OCI-LY1 (cell line): ENCODE measurements at regions not wholly inside any gene's neighbourhood (a gene's known extent, or its start where the extent isn't known, plus 50 kb on each side); places are given as distances from the start of the nearest gene placed in this dataset.

Experiments
- H2AFZ ChIP-seq: fragments of 200-600 bp; sonication (generic), shearing (Covaris generic); 2 replicates; pipeline ENCODE4 v1.6.0; 2014; ENCODE audit warnings: antibody characterized with exemption, mild to moderate bottlenecking, low read length
- H3F3A ChIP-seq: fragments of 200-600 bp; sonication (generic), shearing (Covaris generic); 2 replicates; pipeline ENCODE4 v1.6.0; 2014; ENCODE audit warnings: mild to moderate bottlenecking, antibody characterized with exemption, low read length, moderate library complexity; ENCODE audit not compliant: insufficient read depth
- H3K27ac ChIP-seq: fragments of 200-600 bp; sonication (generic); 2 replicates; pipeline ENCODE4 v1.5.1; 2014; ENCODE audit warnings: low read length, mixed run types, mild to moderate bottlenecking, low read depth; ENCODE audit not compliant: poor library complexity, severe bottlenecking
- H3K27me3 ChIP-seq: fragments of 200-600 bp; sonication (generic); 2 replicates; pipeline ENCODE4 v1.6.0; 2014; ENCODE audit warnings: antibody characterized with exemption, mild to moderate bottlenecking, low read length, moderate library complexity; ENCODE audit not compliant: insufficient read depth
- H3K36me3 ChIP-seq: fragments of 200-600 bp; sonication (generic); 2 replicates; pipeline ENCODE4 v1.6.1; 2014; ENCODE audit warnings: mild to moderate bottlenecking, antibody characterized with exemption, low read length, moderate library complexity, mixed read lengths; ENCODE audit not compliant: insufficient read depth
- H3K4me1 ChIP-seq: fragments of 200-600 bp; sonication (generic); 2 replicates; pipeline ENCODE4 v1.5.1; 2014; ENCODE audit warnings: mild to moderate bottlenecking, low read length, moderate library complexity; ENCODE audit not compliant: insufficient read depth, severe bottlenecking
- H3K4me2 ChIP-seq: fragments of 200-600 bp; sonication (generic), shearing (Covaris generic); 2 replicates; pipeline ENCODE4 v1.6.1; 2014; ENCODE audit warnings: low read length
- H3K4me3 ChIP-seq: fragments of 200-600 bp; sonication (generic); 2 replicates; pipeline ENCODE4 v1.5.1; 2014; ENCODE audit warnings: low read length, low read depth, mild to moderate bottlenecking, mixed read lengths; ENCODE audit not compliant: poor library complexity, severe bottlenecking
- H3K79me2 ChIP-seq: fragments of 200-600 bp; shearing (Covaris generic); 2 replicates; pipeline ENCODE4 v1.6.1; 2016; ENCODE audit warnings: mixed run types, low read length, mixed read lengths; ENCODE audit not compliant: insufficient read depth
- H3K9ac ChIP-seq: fragments of 200-600 bp; sonication (generic), shearing (Covaris generic); 2 replicates; pipeline ENCODE4 v1.6.1; 2014; ENCODE audit warnings: mild to moderate bottlenecking, low read length, mixed read lengths
- H3K9me2 ChIP-seq: fragments of 200-600 bp; sonication (generic), shearing (Covaris generic); 2 replicates; pipeline ENCODE4 v1.6.1; 2014; ENCODE audit warnings: low read depth, mild to moderate bottlenecking, low read length, mixed read lengths
- H3K9me3 ChIP-seq: fragments of 200-600 bp; shearing (Covaris generic); 2 replicates; pipeline ENCODE4 v1.6.1; 2014; ENCODE audit warnings: low read length, mixed read lengths
- H4K20me1 ChIP-seq: fragments of 200-600 bp; sonication (generic), shearing (Covaris generic); 2 replicates; pipeline ENCODE4 v1.6.0; 2016; ENCODE audit warnings: mild to moderate bottlenecking, low read length; ENCODE audit not compliant: insufficient read depth
- CTCF ChIP-seq: fragments of 200-600 bp; sonication (generic), shearing (Covaris generic); IDR thresholded peaks from 2 replicates; pipeline ENCODE4 v1.5.1; 2017; ENCODE audit warnings: mild to moderate bottlenecking, antibody characterized with exemption, low read length, moderate library complexity, mixed read lengths
- EZH2 ChIP-seq: fragments of 200-600 bp; sonication (generic), shearing (Covaris generic); IDR thresholded peaks from 2 replicates; pipeline ENCODE4 v1.8.0; 2017; ENCODE audit warnings: borderline replicate concordance, mixed run types, mild to moderate bottlenecking, antibody characterized with exemption, low read length, moderate library complexity, mixed read lengths

- H3K9ac ChIP-seq: no peak overlapping the region
- no peaks in the 10 kb centered on the region for H3F3A ChIP-seq
- H3K4me2 ChIP-seq: no peak overlapping the region
- no peaks in the 10 kb centered on the region for H4K20me1 ChIP-seq
- H3K79me2 ChIP-seq: no peaks in the 10 kb centered on the region
- no peaks in the 10 kb centered on the region for H3K9me3 ChIP-seq
- no peaks in the 10 kb centered on the region for H3K36me3 ChIP-seq
- H2AFZ ChIP-seq: no peak overlapping the region
- no peak overlapping the region for H3K27ac ChIP-seq
- no peaks in the 10 kb centered on the region for H3K4me1 ChIP-seq
- no peaks in the 10 kb centered on the region for H3K9me2 ChIP-seq
- no peak overlapping the region for H3K4me3 ChIP-seq
- no peaks in the 10 kb centered on the region for H3K27me3 ChIP-seq
- TF ChIP-seq CTCF (no peak), EZH2 (no peak)
These were observed 740.3 kb downstream of the CENPC start for GRCh38 chr4:66804979-66805378.

GRCh38 chr4:66797608-66798007 lies 747.7 kb downstream of the CENPC start:
- no peaks in the 10 kb centered on the region for H3K27me3 ChIP-seq
- H3F3A ChIP-seq: no peaks in the 10 kb centered on the region
- H3K4me2 ChIP-seq: no peak overlapping the region
- H3K9ac ChIP-seq: no peak overlapping the region
- H3K9me2 ChIP-seq: no peaks in the 10 kb centered on the region
- no peak for TF ChIP-seq EZH2
- TF ChIP-seq CTCF: no peak
- no peak overlapping the region for H3K4me3 ChIP-seq
- no peaks in the 10 kb centered on the region for H3K9me3 ChIP-seq
- H3K4me1 ChIP-seq: no peaks in the 10 kb centered on the region
- no peaks in the 10 kb centered on the region for H3K36me3 ChIP-seq
- no peak overlapping the region for H3K27ac ChIP-seq
- no peaks in the 10 kb centered on the region for H4K20me1 ChIP-seq
- H3K79me2 ChIP-seq: no peaks in the 10 kb centered on the region
- H2AFZ ChIP-seq: no peak overlapping the region

GRCh38 chr4:66795724-66796123 lies 749.6 kb downstream of the CENPC start:
- Histone ChIP-seq H3K27ac (no peak overlapping the region), H3K4me2 (no peak overlapping the region), H3K4me1 (no peaks in the 10 kb centered on the region), H4K20me1 (no peaks in the 10 kb centered on the region), H3K79me2 (no peaks in the 10 kb centered on the region), H3K36me3 (no peaks in the 10 kb centered on the region), H3F3A (no peaks in the 10 kb centered on the region), H2AFZ (no peak overlapping the region), H3K9me2 (no peaks in the 10 kb centered on the region), H3K9me3 (no peaks in the 10 kb centered on the region), H3K4me3 (no peak overlapping the region), H3K27me3 (no peaks in the 10 kb centered on the region), H3K9ac (no peak overlapping the region)
- no peak for TF ChIP-seq CTCF
- no peak for TF ChIP-seq EZH2
